GF-D8 (cell line): ENCODE measurements at regions not wholly inside any gene's neighbourhood (a gene's known extent, or its start where the extent isn't known, plus 50 kb on each side); places are given as distances from the start of the nearest gene placed in this dataset.

ENCODE experiments used
- DNase-seq: peaks from one replicate; lab custom pipeline; 2025; lab: John Stamatoyannopoulos, UW

- DNase-seq, result no peak
These were observed 183.1 kb upstream of the IVNS1ABP start for GRCh38 chr1:185500001-185500626.

- no peak for DNase-seq
These were observed 181.2 kb upstream of the IVNS1ABP start for GRCh38 chr1:185498207-185498606.

- no peak for DNase-seq
These were observed 180.1 kb upstream of the IVNS1ABP start for GRCh38 chr1:185497177-185497576.

GRCh38 chr1:185495898-185496297 lies 178.9 kb upstream of the IVNS1ABP start:
- DNase-seq, result no peak

GRCh38 chr1:185495007-185495406 lies 178.0 kb upstream of the IVNS1ABP start:
- peak; percentile 5 for DNase-seq

GRCh38 chr1:185492089-185492825 lies 175.2 kb upstream of the IVNS1ABP start:
- DNase-seq, result no peak

GRCh38 chr1:185491604-185492003 lies 174.6 kb upstream of the IVNS1ABP start:
- DNase-seq, result no peak

GRCh38 chr1:185490924-185491323 lies 173.9 kb upstream of the IVNS1ABP start:
- DNase-seq, result no peak

GRCh38 chr1:185489406-185489805 lies 172.4 kb upstream of the IVNS1ABP start:
- DNase-seq, result no peak

- DNase-seq, result no peak
These were observed 171.8 kb upstream of the IVNS1ABP start for GRCh38 chr1:185488808-185489207.

GRCh38 chr1:185487936-185488335 lies 170.9 kb upstream of the IVNS1ABP start:
- no peak for DNase-seq

GRCh38 chr1:185487026-185487425 lies 170.0 kb upstream of the IVNS1ABP start:
- DNase-seq, result no peak

GRCh38 chr1:185486346-185486745 lies 169.3 kb upstream of the IVNS1ABP start:
- DNase-seq, result no peak

- DNase-seq, result no peak
These were observed 166.8 kb upstream of the IVNS1ABP start for GRCh38 chr1:185483664-185484450.

- no peak for DNase-seq
These were observed 166.2 kb upstream of the IVNS1ABP start for GRCh38 chr1:185483217-185483616.

- no peak for DNase-seq
These were observed 163.5 kb upstream of the IVNS1ABP start for GRCh38 chr1:185480545-185480944.

- no peak for DNase-seq
These were observed 162.8 kb upstream of the IVNS1ABP start for GRCh38 chr1:185479796-185480195.

- DNase-seq, result no peak
These were observed 161.8 kb upstream of the IVNS1ABP start for GRCh38 chr1:185478877-185479276.

- DNase-seq, result no peak
These were observed 160.9 kb upstream of the IVNS1ABP start for GRCh38 chr1:185477638-185478580.

- DNase-seq, result no peak
These were observed 157.6 kb upstream of the IVNS1ABP start for GRCh38 chr1:185474440-185475149.

- DNase-seq, result no peak
These were observed 156.1 kb upstream of the IVNS1ABP start for GRCh38 chr1:185473186-185473585.
